Cardiac muscle cell (in vitro differentiated cells and primary cell): ENCODE measurements at regions not wholly inside any gene's neighbourhood (a gene's known extent, or its start where the extent isn't known, plus 50 kb on each side); places are given as distances from the start of the nearest gene placed in this dataset.
"Not testable (repeated sequence)": the region's sequence is repeated elsewhere in the genome, so short reads cannot be mapped to it uniquely, and the experiment has no call there.

ENCODE experiments used
- DNase-seq, 2 donors: peaks; one replicate each; pipeline versions ENCODE4 v3.0.0 to v3.0.0-alpha.2; 2010 to 2017; ENCODE audit warnings: low read depth in 1 of 2, low spot score in 1 of 2
- H3K27ac ChIP-seq: fragments of 200-600 bp; sonication (generic); 2 replicates; pipeline ENCODE4 v1.5.1; 2016
- H3K27me3 ChIP-seq: fragments of 200-600 bp; sonication (generic); 2 replicates; pipeline ENCODE4 v1.6.0; 2016; ENCODE audit warnings: control low read depth
- H3K36me3 ChIP-seq: fragments of 200-600 bp; sonication (generic); 2 replicates; pipeline ENCODE4 v1.5.1; 2016; ENCODE audit warnings: control low read depth
- H3K4me1 ChIP-seq: fragments of 200-600 bp; sonication (generic); 2 replicates; pipeline ENCODE4 v1.8.1; 2017; ENCODE audit warnings: low read depth, mild to moderate bottlenecking, mixed run types
- H3K4me3 ChIP-seq: fragments of 200-600 bp; sonication (generic); 2 replicates; pipeline ENCODE4 v1.5.1; 2016; ENCODE audit warnings: mild to moderate bottlenecking
- H3K9me3 ChIP-seq: fragments of 200-600 bp; sonication (generic); 2 replicates; pipeline ENCODE4 v1.5.1; 2017; ENCODE audit warnings: low read depth, mild to moderate bottlenecking, control low read depth
- TF ChIP-seq, protein P1 (sequence below): IDR thresholded peaks from 2 replicates; pipeline ENCODE4 v1.5.1; 2012; ENCODE audit warnings: low read depth, mild to moderate bottlenecking, low read length

DNA sequence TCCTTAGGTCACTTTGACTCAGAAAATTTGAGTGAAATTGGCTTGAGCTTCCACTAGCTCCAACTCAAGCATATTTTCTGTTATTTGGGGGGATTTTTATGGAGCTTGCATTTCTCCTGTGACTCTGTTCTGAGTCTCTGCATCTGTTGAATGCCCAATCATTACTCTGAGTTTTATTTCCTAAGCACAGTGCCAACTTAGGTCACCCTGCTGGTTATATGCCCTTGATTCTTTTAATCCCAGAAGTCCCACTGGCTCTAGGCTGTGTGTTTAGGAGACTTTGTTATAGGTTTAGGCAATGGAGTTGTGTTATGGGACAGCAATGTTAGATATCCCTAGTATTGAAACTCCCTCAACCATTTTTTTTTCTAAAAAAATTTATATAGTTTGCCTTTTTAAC lies 198.2 kb upstream of the DTNA start:
- H3K9me3 ChIP-seq: no peaks in the 10 kb centered on the region
- no peak overlapping the region for H3K4me3 ChIP-seq
- no peaks in the 10 kb centered on the region for H3K4me1 ChIP-seq
- H3K36me3 ChIP-seq: no peaks in the 10 kb centered on the region
- no peaks in the 10 kb centered on the region for H3K27me3 ChIP-seq
- no peak for DNase-seq
- no peak overlapping the region for H3K27ac ChIP-seq
- TF ChIP-seq, protein P1, sequence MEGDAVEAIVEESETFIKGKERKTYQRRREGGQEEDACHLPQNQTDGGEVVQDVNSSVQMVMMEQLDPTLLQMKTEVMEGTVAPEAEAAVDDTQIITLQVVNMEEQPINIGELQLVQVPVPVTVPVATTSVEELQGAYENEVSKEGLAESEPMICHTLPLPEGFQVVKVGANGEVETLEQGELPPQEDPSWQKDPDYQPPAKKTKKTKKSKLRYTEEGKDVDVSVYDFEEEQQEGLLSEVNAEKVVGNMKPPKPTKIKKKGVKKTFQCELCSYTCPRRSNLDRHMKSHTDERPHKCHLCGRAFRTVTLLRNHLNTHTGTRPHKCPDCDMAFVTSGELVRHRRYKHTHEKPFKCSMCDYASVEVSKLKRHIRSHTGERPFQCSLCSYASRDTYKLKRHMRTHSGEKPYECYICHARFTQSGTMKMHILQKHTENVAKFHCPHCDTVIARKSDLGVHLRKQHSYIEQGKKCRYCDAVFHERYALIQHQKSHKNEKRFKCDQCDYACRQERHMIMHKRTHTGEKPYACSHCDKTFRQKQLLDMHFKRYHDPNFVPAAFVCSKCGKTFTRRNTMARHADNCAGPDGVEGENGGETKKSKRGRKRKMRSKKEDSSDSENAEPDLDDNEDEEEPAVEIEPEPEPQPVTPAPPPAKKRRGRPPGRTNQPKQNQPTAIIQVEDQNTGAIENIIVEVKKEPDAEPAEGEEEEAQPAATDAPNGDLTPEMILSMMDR: no peak

DNA sequence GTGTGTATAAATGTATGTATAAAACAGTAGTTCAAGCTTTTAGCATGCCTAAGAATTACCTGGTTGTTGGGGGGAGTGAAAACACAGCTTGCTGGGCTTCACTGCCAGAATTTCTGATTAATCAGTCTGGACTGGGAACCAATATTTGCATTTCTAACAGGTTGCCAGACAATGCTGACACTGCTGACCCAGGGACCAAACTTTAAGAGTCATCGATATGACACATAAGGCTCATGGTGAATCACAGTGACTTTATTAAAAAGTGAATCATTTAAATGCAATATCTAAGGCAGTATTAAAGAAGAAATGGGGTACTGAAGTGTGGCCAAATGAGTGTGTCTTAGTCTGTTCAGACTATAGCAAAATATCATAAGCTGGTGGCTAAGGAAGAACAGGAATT lies 195.9 kb upstream of the DTNA start:
- no peak overlapping the region for H3K27ac ChIP-seq
- no peaks in the 10 kb centered on the region for H3K36me3 ChIP-seq
- no peaks in the 10 kb centered on the region for H3K4me1 ChIP-seq
- H3K4me3 ChIP-seq: no peak overlapping the region
- no peaks in the 10 kb centered on the region for H3K9me3 ChIP-seq
- no peak for DNase-seq
- no peaks in the 10 kb centered on the region for H3K27me3 ChIP-seq
- TF ChIP-seq, protein P1: no peak

- TF ChIP-seq, protein P1: no peak
- DNase-seq: no peak
- Histone ChIP-seq H3K4me1 (no peaks in the 10 kb centered on the region), H3K27ac (no peak overlapping the region), H3K9me3 (no peaks in the 10 kb centered on the region), H3K27me3 (no peaks in the 10 kb centered on the region), H3K4me3 (no peak overlapping the region), H3K36me3 (no peaks in the 10 kb centered on the region)
Measured at GRCh38 chr18:34514957-34515356, 195.1 kb upstream of the DTNA start.

- DNase-seq, H3K36me3 ChIP-seq, H3K9me3 ChIP-seq, H3K27ac ChIP-seq, H3K4me1 ChIP-seq, H3K4me3 ChIP-seq, H3K27me3 ChIP-seq: not testable (repeated sequence)
Measured at GRCh38 chr18:34516355-34516754, 193.7 kb upstream of the DTNA start.

- DNase-seq, H3K27ac ChIP-seq: not testable (repeated sequence)
Measured at GRCh38 chr18:34516996-34517395, 193.1 kb upstream of the DTNA start.

DNA sequence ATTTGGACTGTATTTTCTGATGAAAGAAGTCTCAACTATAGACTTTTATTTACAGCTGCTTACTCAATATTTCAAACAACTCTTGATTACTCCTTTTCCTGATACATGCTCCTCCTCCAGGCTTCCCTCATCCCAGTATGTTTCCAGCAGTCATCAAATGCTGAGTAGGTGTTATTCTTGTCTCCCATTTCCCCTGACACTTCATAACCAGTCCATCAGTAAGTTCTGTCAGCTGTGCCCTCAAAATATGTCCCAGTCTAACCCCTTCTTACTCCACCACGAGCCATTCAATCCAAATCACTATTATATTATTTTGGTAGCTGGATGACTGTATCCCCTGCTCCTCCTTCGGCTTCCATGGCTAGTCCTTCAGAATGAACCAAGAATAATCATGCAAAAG lies 189.1 kb upstream of the DTNA start:
- no peak overlapping the region for H3K4me3 ChIP-seq
- no peaks in the 10 kb centered on the region for H3K4me1 ChIP-seq

More at GRCh38 chr18:34516996-34517395, 193.1 kb upstream of the DTNA start:
- not testable (repeated sequence) for H3K27me3 ChIP-seq, H3K36me3 ChIP-seq, H3K9me3 ChIP-seq, H3K4me3 ChIP-seq, H3K4me1 ChIP-seq

GRCh38 chr18:34522603-34523002 lies 187.5 kb upstream of the DTNA start:
- no peaks in the 10 kb centered on the region for H3K9me3 ChIP-seq
- H3K4me1 ChIP-seq: no peaks in the 10 kb centered on the region
- no peak overlapping the region for H3K4me3 ChIP-seq
- TF ChIP-seq, protein P1: no peak
- DNase-seq: no peak
- no peaks in the 10 kb centered on the region for H3K36me3 ChIP-seq
- H3K27me3 ChIP-seq: no peaks in the 10 kb centered on the region
- no peak overlapping the region for H3K27ac ChIP-seq

More for the DNA sequence above, 189.1 kb upstream of the DTNA start:
- no peaks in the 10 kb centered on the region for H3K27me3 ChIP-seq
- no peak overlapping the region for H3K27ac ChIP-seq
- TF ChIP-seq, protein P1: no peak
- DNase-seq: no peak
- no peaks in the 10 kb centered on the region for H3K9me3 ChIP-seq
- H3K36me3 ChIP-seq: no peaks in the 10 kb centered on the region
